ENCODE measurements at regions not wholly inside any gene's neighbourhood (a gene's known extent, or its start where the extent isn't known, plus 50 kb on each side); places are given as distances from the start of the nearest gene placed in this dataset.

DNA sequence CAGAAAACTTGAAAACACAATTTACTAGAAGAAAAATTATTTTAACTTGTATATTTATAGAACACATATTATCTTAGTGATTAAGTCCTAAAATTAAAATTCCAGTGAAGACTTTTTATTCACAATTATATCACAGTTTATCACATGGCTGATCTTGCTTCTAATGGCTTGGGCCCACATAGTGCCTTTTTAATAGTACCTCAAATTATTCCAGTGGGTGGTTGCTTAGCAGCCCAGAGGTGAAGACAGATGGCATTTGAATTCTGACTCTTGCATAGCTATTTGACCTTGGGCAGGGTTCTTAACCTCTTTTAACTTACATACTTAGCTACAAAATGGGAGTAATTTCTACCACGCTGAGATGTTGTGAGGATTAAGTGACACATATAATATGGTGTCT, 214.7 kb upstream of the SGO1 start:
- Histone ChIP-seq H2AFZ (ENCODE audit: low read depth, low read length, poor library complexity, severe bottlenecking) (no peak overlapping the region), H3K9ac (ENCODE audit: low read length) (no peak overlapping the region), H4K20me1 (ENCODE audit: insufficient read depth) (no peaks in the 10 kb centered on the region), H3K9me2 (ENCODE audit: insufficient read depth) (no peaks in the 10 kb centered on the region), H3K4me3 (replicated peaks in 1 of 2; ENCODE audit: low read depth in 1 of 2, low read length in 2 of 2) (no peak overlapping the region), H3K27me3 (ENCODE audit: insufficient read depth, low read length) (no peaks in the 10 kb centered on the region), H3K79me2 (ENCODE audit: insufficient read depth, low read length) (no peaks in the 10 kb centered on the region), H3K9me3 (ENCODE audit: control insufficient read depth in 1 of 2, insufficient read depth in 1 of 2, low read depth in 1 of 2, low read length in 2 of 2) (no peaks in the 10 kb centered on the region), H3K4me1 (ENCODE audit: control insufficient read depth in 1 of 2, insufficient read depth in 2 of 2, low read length in 2 of 2) (no peaks in the 10 kb centered on the region), H3K36me3 (ENCODE audit: control insufficient read depth in 1 of 2, insufficient read depth in 2 of 2, low read length in 2 of 2) (no peaks in the 10 kb centered on the region), H3K4me2 (ENCODE audit: low read length) (no peak overlapping the region), H3K27ac (ENCODE audit: low read depth, low read length) (no peak overlapping the region)
- CTCF ChIA-PET: no interaction called here
- BruUV-seq (replicated peaks): no TSS peak
- RAD21 ChIA-PET (ENCODE audit: low non-redundant PET in 1 of 2, low total read pairs in 2 of 2, uncharacterized antibody in 2 of 2, unreplicated experiment in 2 of 2): no interaction called here
- intact Hi-C loops (cut with micrococcal nuclease): no loop called here
- TF ChIP-seq, protein P1, sequence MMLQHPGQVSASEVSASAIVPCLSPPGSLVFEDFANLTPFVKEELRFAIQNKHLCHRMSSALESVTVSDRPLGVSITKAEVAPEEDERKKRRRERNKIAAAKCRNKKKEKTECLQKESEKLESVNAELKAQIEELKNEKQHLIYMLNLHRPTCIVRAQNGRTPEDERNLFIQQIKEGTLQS (IDR thresholded peaks at IDR 0.05): no peak
- DNase-seq (ENCODE audit: low read depth, low spot score): no peak
- no peak for ATAC-seq
- POLR2A ChIA-PET: no interaction called here

DNA sequence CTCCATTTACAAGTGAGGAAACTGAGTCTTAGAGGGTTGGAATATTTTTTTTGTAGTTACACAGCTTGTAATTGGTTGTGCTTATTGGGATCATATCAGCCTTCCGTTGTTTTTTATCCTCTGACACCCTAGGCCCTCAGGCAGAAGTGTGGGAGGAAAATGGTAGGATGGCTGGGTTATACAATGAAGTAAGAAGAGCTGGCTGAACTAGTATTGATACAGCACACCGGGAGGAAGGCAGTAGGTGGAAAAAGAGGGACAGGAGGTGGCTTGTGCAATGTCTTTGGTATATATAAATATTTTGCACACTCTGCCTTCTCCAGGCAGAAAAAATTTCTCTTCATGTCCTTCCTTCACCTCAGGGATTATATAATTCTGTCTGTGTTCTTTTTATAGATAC, 214.3 kb upstream of the SGO1 start:
- no peak overlapping the region for H3K27ac ChIP-seq (ENCODE audit: low read depth, low read length)
- no peaks in the 10 kb centered on the region for H3K4me1 ChIP-seq (ENCODE audit: control insufficient read depth in 1 of 2, insufficient read depth in 2 of 2, low read length in 2 of 2)
- no peak for DNase-seq (ENCODE audit: low read depth, low spot score)
- CTCF ChIA-PET: no interaction called here
- H3K36me3 ChIP-seq (ENCODE audit: control insufficient read depth in 1 of 2, insufficient read depth in 2 of 2, low read length in 2 of 2): no peaks in the 10 kb centered on the region
- H3K27me3 ChIP-seq (ENCODE audit: insufficient read depth, low read length): no peaks in the 10 kb centered on the region
- POLR2A ChIA-PET: no interaction called here
- RAD21 ChIA-PET (ENCODE audit: low non-redundant PET in 1 of 2, low total read pairs in 2 of 2, uncharacterized antibody in 2 of 2, unreplicated experiment in 2 of 2): no interaction called here
- no peak overlapping the region for H3K4me3 ChIP-seq (replicated peaks in 1 of 2; ENCODE audit: low read depth in 1 of 2, low read length in 2 of 2)
- no peaks in the 10 kb centered on the region for H3K9me3 ChIP-seq (ENCODE audit: control insufficient read depth in 1 of 2, insufficient read depth in 1 of 2, low read depth in 1 of 2, low read length in 2 of 2)
- intact Hi-C loops (cut with micrococcal nuclease): no loop called here
- no peaks in the 10 kb centered on the region for H3K9me2 ChIP-seq (ENCODE audit: insufficient read depth)
- no peaks in the 10 kb centered on the region for H3K79me2 ChIP-seq (ENCODE audit: insufficient read depth, low read length)
- no TSS peak for BruUV-seq (replicated peaks)
- H4K20me1 ChIP-seq (ENCODE audit: insufficient read depth): no peaks in the 10 kb centered on the region
- no peak overlapping the region for H3K4me2 ChIP-seq (ENCODE audit: low read length)
- no peak overlapping the region for H3K9ac ChIP-seq (ENCODE audit: low read length)
- ATAC-seq: no peak
- no peak overlapping the region for H2AFZ ChIP-seq (ENCODE audit: low read depth, low read length, poor library complexity, severe bottlenecking)
- TF ChIP-seq POLR2AphosphoS5 (IDR thresholded peaks at IDR 0.05; ENCODE audit: low read depth, low read length) (no peak), RAD21 (IDR thresholded peaks at IDR 0.05; ENCODE audit: low read depth) (no peak), FOSL1 (IDR thresholded peaks at IDR 0.05; ENCODE audit: low read depth) (no peak), EZH2 (IDR thresholded peaks at IDR 0.05) (no peak), ELF1 (IDR thresholded peaks at IDR 0.05; ENCODE audit: borderline replicate concordance, low read depth) (no peak), POLR2A (IDR thresholded peaks at IDR 0.05; ENCODE audit: borderline replicate concordance, extremely low read depth, insufficient read depth, insufficient read length) (no peak), SIN3A (IDR thresholded peaks at IDR 0.05; ENCODE audit: low read depth) (no peak), CEBPB (IDR thresholded peaks at IDR 0.05; ENCODE audit: low read depth) (no peak), EGR1 (IDR thresholded peaks at IDR 0.05; ENCODE audit: low read depth) (no peak), TCF7L2 (IDR thresholded peaks at IDR 0.05; ENCODE audit: borderline replicate concordance, extremely low read depth, insufficient read depth, insufficient read length) (no peak), JUND (IDR thresholded peaks at IDR 0.05) (no peak), ZFX (IDR thresholded peaks at IDR 0.05) (no peak), ZNF274 (IDR thresholded peaks at IDR 0.05; ENCODE audit: low read depth, low read length) (no peak), YY1 (IDR thresholded peaks at IDR 0.05; ENCODE audit: extremely low read depth, insufficient replicate concordance, low read depth, low read length) (no peak)
- TF ChIP-seq, protein P1 (IDR thresholded peaks at IDR 0.05): no peak
- TF ChIP-seq, protein P2, sequence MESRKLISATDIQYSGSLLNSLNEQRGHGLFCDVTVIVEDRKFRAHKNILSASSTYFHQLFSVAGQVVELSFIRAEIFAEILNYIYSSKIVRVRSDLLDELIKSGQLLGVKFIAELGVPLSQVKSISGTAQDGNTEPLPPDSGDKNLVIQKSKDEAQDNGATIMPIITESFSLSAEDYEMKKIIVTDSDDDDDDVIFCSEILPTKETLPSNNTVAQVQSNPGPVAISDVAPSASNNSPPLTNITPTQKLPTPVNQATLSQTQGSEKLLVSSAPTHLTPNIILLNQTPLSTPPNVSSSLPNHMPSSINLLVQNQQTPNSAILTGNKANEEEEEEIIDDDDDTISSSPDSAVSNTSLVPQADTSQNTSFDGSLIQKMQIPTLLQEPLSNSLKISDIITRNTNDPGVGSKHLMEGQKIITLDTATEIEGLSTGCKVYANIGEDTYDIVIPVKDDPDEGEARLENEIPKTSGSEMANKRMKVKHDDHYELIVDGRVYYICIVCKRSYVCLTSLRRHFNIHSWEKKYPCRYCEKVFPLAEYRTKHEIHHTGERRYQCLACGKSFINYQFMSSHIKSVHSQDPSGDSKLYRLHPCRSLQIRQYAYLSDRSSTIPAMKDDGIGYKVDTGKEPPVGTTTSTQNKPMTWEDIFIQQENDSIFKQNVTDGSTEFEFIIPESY (IDR thresholded peaks at IDR 0.05; ENCODE audit: extremely low read depth, insufficient replicate concordance, low read length): no peak
- TF ChIP-seq, protein P3, sequence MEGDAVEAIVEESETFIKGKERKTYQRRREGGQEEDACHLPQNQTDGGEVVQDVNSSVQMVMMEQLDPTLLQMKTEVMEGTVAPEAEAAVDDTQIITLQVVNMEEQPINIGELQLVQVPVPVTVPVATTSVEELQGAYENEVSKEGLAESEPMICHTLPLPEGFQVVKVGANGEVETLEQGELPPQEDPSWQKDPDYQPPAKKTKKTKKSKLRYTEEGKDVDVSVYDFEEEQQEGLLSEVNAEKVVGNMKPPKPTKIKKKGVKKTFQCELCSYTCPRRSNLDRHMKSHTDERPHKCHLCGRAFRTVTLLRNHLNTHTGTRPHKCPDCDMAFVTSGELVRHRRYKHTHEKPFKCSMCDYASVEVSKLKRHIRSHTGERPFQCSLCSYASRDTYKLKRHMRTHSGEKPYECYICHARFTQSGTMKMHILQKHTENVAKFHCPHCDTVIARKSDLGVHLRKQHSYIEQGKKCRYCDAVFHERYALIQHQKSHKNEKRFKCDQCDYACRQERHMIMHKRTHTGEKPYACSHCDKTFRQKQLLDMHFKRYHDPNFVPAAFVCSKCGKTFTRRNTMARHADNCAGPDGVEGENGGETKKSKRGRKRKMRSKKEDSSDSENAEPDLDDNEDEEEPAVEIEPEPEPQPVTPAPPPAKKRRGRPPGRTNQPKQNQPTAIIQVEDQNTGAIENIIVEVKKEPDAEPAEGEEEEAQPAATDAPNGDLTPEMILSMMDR (IDR thresholded peaks at IDR 0.05 in 2 of 3, conservative IDR thresholded peaks at IDR 0.05 in 1 of 3; ENCODE audit: borderline replicate concordance in 1 of 3, insufficient read depth in 1 of 3, low read depth in 2 of 3, low read length in 2 of 3): no peak

Data from HCT116 (cell line).